ENCODE measurements at regions not wholly inside any gene's neighbourhood (a gene's known extent, or its start where the extent isn't known, plus 50 kb on each side); places are given as distances from the start of the nearest gene placed in this dataset.

- CTCF ChIA-PET, result no interaction called here
- BruUV-seq (replicated peaks), result no TSS peak
Observed at GRCh38 chr5:109506556-109506955, 96.8 kb upstream of the PJA2 start.

GRCh38 chr5:109496112-109496511 lies 86.3 kb upstream of the PJA2 start:
- Mint-ChIP-seq H3K4me3 (ENCODE audit: unreplicated experiment) (no peak overlapping the region), H3K36me3 (ENCODE audit: insufficient read depth, unreplicated experiment) (no peaks in the 10 kb centered on the region), H3K27me3 (ENCODE audit: insufficient read depth, unreplicated experiment) (no peaks in the 10 kb centered on the region), H3K4me1 (ENCODE audit: insufficient read depth, unreplicated experiment) (no peaks in the 10 kb centered on the region), H3K9me3 (ENCODE audit: unreplicated experiment) (no peaks in the 10 kb centered on the region), H3K27ac (ENCODE audit: low read depth, unreplicated experiment) (no peak overlapping the region)
- no peak for TF ChIP-seq CTCF (IDR thresholded peaks at IDR 0.05; ENCODE audit: unreplicated experiment)
- intact Hi-C loops (cut with micrococcal nuclease), result no loop called here
- POLR2A ChIA-PET, result no interaction called here
- BruUV-seq (replicated peaks), result no TSS peak
- CTCF ChIA-PET, result no interaction called here
- no peak for DNase-seq (ENCODE audit: unreplicated experiment)

More at GRCh38 chr5:109506556-109506955, 96.8 kb upstream of the PJA2 start:
- Mint-ChIP-seq H3K4me3 (ENCODE audit: unreplicated experiment) (no peak overlapping the region), H3K36me3 (ENCODE audit: insufficient read depth, unreplicated experiment) (no peaks in the 10 kb centered on the region), H3K9me3 (ENCODE audit: unreplicated experiment) (no peaks in the 10 kb centered on the region), H3K4me1 (ENCODE audit: insufficient read depth, unreplicated experiment) (no peaks in the 10 kb centered on the region), H3K27ac (ENCODE audit: low read depth, unreplicated experiment) (no peak overlapping the region), H3K27me3 (ENCODE audit: insufficient read depth, unreplicated experiment) (no peaks in the 10 kb centered on the region)
- POLR2A ChIA-PET, result no interaction called here
- TF ChIP-seq CTCF (IDR thresholded peaks at IDR 0.05; ENCODE audit: unreplicated experiment), result no peak
- intact Hi-C loops (cut with micrococcal nuclease), result no loop called here
- no peak for DNase-seq (ENCODE audit: unreplicated experiment)

GRCh38 chr5:109487753-109488420 lies 78.1 kb upstream of the PJA2 start:
- no peak for TF ChIP-seq CTCF (IDR thresholded peaks at IDR 0.05; ENCODE audit: unreplicated experiment)
- ChIA-PET POLR2A (no interaction called here), CTCF (interaction anchor here (0.5 kb wide), 1 partner anchor 965 kb away, joined by 4 read pairs; no protein-coding TSS in a partner anchor)
- H3K9me3 Mint-ChIP-seq (ENCODE audit: unreplicated experiment), result no peaks in the 10 kb centered on the region
- H3K4me3 Mint-ChIP-seq (ENCODE audit: unreplicated experiment), result no peak overlapping the region
- H3K27me3 Mint-ChIP-seq (ENCODE audit: insufficient read depth, unreplicated experiment), result no peaks in the 10 kb centered on the region
- H3K4me1 Mint-ChIP-seq (ENCODE audit: insufficient read depth, unreplicated experiment), result no peaks in the 10 kb centered on the region
- no TSS peak for BruUV-seq (replicated peaks)
- no peaks in the 10 kb centered on the region for H3K36me3 Mint-ChIP-seq (ENCODE audit: insufficient read depth, unreplicated experiment)
- intact Hi-C loops (cut with micrococcal nuclease), result no loop called here
- DNase-seq (ENCODE audit: unreplicated experiment), result no peak
- no peak overlapping the region for H3K27ac Mint-ChIP-seq (ENCODE audit: low read depth, unreplicated experiment)

GRCh38 chr5:109486200-109486804 lies 76.5 kb upstream of the PJA2 start:
- ChIA-PET CTCF (interaction anchor here (0.6 to 0.7 kb wide), 2 partner anchors 130 to 765 kb away, joined by 3 read pairs; no protein-coding TSS in a partner anchor), POLR2A (no interaction called here)
- no peak for TF ChIP-seq CTCF (IDR thresholded peaks at IDR 0.05; ENCODE audit: unreplicated experiment)
- DNase-seq (ENCODE audit: unreplicated experiment), result no peak
- Mint-ChIP-seq H3K27ac (ENCODE audit: low read depth, unreplicated experiment) (no peak overlapping the region), H3K27me3 (ENCODE audit: insufficient read depth, unreplicated experiment) (no peaks in the 10 kb centered on the region), H3K36me3 (ENCODE audit: insufficient read depth, unreplicated experiment) (no peaks in the 10 kb centered on the region), H3K4me3 (ENCODE audit: unreplicated experiment) (no peak overlapping the region), H3K9me3 (ENCODE audit: unreplicated experiment) (no peaks in the 10 kb centered on the region), H3K4me1 (ENCODE audit: insufficient read depth, unreplicated experiment) (no peaks in the 10 kb centered on the region)
- intact Hi-C loops (cut with micrococcal nuclease), result no loop called here
- no TSS peak for BruUV-seq (replicated peaks)
